Kidney (tissue), 13 donors: ENCODE measurements at regions not wholly inside any gene's neighbourhood (a gene's known extent, or its start where the extent isn't known, plus 50 kb on each side); places are given as distances from the start of the nearest gene placed in this dataset.

ENCODE experiments used
- DNase-seq, 5 donors: peaks; one replicate each; pipeline ENCODE4 v3.0.0-alpha.2; 2013 to 2020
- FAIRE-seq: peaks from 2 replicates; lab custom pipeline; 2012; peaks lifted over from hg19 to GRCh38; lab: Jason Lieb, UNC
- H3K27ac ChIP-seq, 2 donors: one replicate each; pipeline ENCODE4 v1.7.0; 2013; ENCODE audit warnings: low read depth in 2 of 2, low read length in 2 of 2, inconsistent platforms in 1 of 2
- H3K27me3 ChIP-seq: one replicate; pipeline ENCODE4 v1.7.1; 2013; ENCODE audit warnings: low read length, inconsistent platforms; ENCODE audit not compliant: control insufficient read depth, insufficient read depth
- H3K36me3 ChIP-seq, 3 donors: one replicate each; pipeline versions ENCODE4 v1.7.0 to v1.7.1; 2013; ENCODE audit warnings: low read length in 3 of 3, control low read depth in 1 of 3, inconsistent platforms in 1 of 3; ENCODE audit not compliant: insufficient read depth in 3 of 3, control insufficient read depth in 2 of 3
- H3K4me1 ChIP-seq, 3 donors: one replicate each; pipeline versions ENCODE4 v1.7.0 to v1.7.1; 2013; ENCODE audit warnings: low read length in 3 of 3, inconsistent platforms in 1 of 3, low read depth in 1 of 3; ENCODE audit not compliant: control insufficient read depth in 2 of 3, insufficient read depth in 2 of 3
- H3K4me3 ChIP-seq, 3 donors: one replicate each; pipeline versions ENCODE4 v1.7.0 to v1.8.1; 2013; ENCODE audit warnings: low read length in 3 of 3, control low read depth in 1 of 3, inconsistent platforms in 1 of 3
- H3K9ac ChIP-seq, 3 donors: one replicate each; pipeline versions ENCODE4 v1.7.0 to v1.7.1; 2013; ENCODE audit warnings: low read length in 3 of 3, control low read depth in 1 of 3, inconsistent platforms in 1 of 3
- H3K9me3 ChIP-seq, 3 donors: one replicate each; pipeline versions ENCODE4 v1.7.0 to v1.7.1; 2013; ENCODE audit warnings: low read length in 3 of 3, control low read depth in 1 of 3, inconsistent platforms in 1 of 3; ENCODE audit not compliant: control insufficient read depth in 2 of 3, insufficient read depth in 1 of 3
- CTCF ChIP-seq: IDR thresholded peaks from 3 replicates; pipeline ENCODE4 v1.5.1; 2012; ENCODE audit warnings: mild to moderate bottlenecking, moderate library complexity, borderline replicate concordance; ENCODE audit not compliant: insufficient read depth; ENCODE audit errors: extremely low read depth
- intact Hi-C: fragments of 100-400 bp; cut with DNase I; formaldehyde crosslinking; loops from one replicate; pipeline ENCODE4 v1.11.1; 2022
- donor health status: control.
- donor health status: control.
- donor health status: control.
- donor health status: control.
- donor health status: control.
- donor health status: DM: yes; HTN: yes; CAD: no.
- donor health status: Normal renal cell carcinoma (clear cell type).

DNA sequence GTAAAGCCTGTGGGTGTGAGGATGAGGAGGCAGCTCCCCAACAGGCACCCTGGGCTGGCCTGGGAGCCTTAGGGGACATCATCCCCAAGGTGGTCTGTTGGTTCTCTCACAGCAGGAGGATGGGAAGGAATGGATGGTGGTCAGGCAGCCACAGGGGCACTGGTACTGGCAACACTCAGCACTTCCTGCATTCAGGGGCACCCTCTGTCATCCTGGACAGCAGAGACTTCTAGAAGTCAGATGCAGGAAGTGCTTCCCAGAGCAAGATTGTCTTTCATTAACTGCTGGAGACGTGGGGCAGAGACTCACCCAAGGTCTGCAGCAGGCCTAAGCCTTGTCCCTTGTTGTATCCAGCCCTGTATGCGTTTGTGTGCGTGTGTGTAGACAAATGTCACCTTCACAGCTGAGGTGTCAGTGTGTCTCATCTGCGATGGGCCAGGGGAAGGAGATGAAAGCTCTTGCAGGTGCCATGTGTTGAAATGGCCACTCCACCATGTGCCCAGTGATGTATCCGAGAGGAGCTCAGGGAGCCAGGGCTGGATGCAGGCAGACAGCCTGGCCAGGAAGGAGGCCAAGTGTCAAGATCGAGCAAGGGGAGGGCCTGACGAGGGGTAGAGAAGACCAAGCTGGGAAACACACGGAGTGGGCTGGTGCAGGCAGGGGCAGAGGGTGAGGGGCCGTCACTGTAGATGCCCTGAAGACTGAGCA, 85.1 kb downstream of the PITPNM2 start:
- no peak for TF ChIP-seq CTCF
- intact Hi-C loops, result no loop called here
- FAIRE-seq (no peak), DNase-seq (peak in 1 of 5 donors; percentile 34)
- Histone ChIP-seq H3K27me3 (no peaks in the 10 kb centered on the region), H3K9ac (peak overlapping the region in 1 of 3 donors; percentile 70), H3K4me1 (peaks cover 0 to 53% (median 44%) of the 10 kb centered on the region in 3 donors), H3K4me3 (no peak overlapping the region), H3K36me3 (no peaks in the 10 kb centered on the region), H3K9me3 (no peaks in the 10 kb centered on the region), H3K27ac (peak overlapping the region in 1 of 2 donors; percentile 67)

DNA sequence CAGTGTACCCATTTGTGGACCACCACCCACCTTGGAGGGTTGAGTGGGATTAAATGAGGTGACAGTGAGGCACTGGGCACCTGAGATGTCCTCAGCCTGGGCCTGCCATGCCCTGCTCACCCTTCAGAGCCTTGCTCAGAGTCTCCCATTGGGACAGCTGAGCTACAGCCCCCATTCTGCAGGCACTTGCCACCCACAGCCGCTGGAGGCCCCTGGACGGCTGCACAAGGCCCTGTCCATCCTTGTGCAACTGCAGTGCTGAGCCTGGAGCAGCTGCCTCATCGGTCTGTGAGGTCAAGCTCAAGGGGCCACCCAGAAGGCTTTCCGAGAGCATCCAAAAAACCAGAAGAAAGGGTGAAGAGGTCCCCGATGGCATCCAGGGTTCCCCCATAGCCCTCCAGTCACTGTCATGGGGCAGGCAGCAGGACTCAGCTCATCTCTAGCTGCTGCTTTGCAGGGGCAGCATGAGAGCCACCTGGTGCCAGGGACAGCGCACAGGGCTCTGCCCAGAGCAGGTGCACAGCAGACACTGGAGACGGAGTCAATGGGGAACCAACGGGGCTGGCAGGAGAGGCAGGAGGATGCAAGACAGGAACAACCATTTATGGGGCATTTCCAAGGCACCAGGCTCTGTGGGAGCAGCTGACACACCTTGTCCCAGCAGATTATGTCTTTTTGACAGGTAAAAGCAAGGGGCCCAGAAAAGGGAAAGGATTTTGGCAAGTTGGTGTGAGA, 84.6 kb downstream of the ARL6IP4 start:
- FAIRE-seq (no peak), DNase-seq (peak in 1 of 5 donors; percentile 63)
- Histone ChIP-seq H3K27ac (peak overlapping the region; percentile 72 to 91), H3K4me3 (no peak overlapping the region), H3K9me3 (no peaks in the 10 kb centered on the region), H3K27me3 (no peaks in the 10 kb centered on the region), H3K9ac (peak overlapping the region in 1 of 3 donors; percentile 70), H3K4me1 (peaks cover 0 to 54% (median 36%) of the 10 kb centered on the region in 3 donors), H3K36me3 (no peaks in the 10 kb centered on the region)
- no peak for TF ChIP-seq CTCF
- intact Hi-C loops, result no loop called here

DNA sequence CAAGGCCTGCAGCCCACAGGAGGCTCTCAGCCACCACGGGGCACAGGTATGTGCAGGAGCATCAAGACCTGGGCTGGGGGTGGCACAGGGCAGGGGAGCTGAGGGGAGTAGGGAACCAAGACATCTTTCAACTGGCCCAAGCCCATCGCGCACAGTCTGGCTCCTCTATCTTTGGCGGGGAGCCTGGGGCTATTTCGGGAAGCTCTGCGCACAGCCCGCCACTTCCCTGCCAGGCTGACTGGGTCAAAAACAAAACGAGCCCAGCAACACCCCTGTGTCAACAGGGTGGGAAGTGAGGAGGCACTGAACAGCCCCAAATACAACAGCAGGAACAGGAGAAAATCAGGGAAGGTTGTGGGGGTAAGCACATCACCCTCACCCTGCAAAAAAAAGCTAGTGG, 83.9 kb downstream of the ARL6IP4 start:
- Histone ChIP-seq H3K9me3 (no peaks in the 10 kb centered on the region), H3K4me1 (peaks cover 0 to 53% (median 36%) of the 10 kb centered on the region in 3 donors), H3K9ac (peak overlapping the region in 1 of 3 donors; percentile 70), H3K36me3 (no peaks in the 10 kb centered on the region), H3K27me3 (no peaks in the 10 kb centered on the region), H3K27ac (peak overlapping the region; percentile 72 to 91), H3K4me3 (no peak overlapping the region)
- intact Hi-C loops, result no loop called here
- no peak for FAIRE-seq
- TF ChIP-seq CTCF, result no peak
- DNase-seq, result no peak
